Stimulated activated CD4-positive, alpha-beta T cell treated with anti-CD3 and anti-CD28 coated beads, Interleukin-15, amount 100 ng/mL, for 1 hour (primary cell): ENCODE measurements at regions not wholly inside any gene's neighbourhood (a gene's known extent, or its start where the extent isn't known, plus 50 kb on each side); places are given as distances from the start of the nearest gene placed in this dataset.
"Not testable (repeated sequence)": the region's sequence is repeated elsewhere in the genome, so short reads cannot be mapped to it uniquely, and the experiment has no call there.

Source experiments
- DNase-seq, 2 donors: peaks; one replicate each; pipeline ENCODE4 v3.0.0-alpha.2; 2020; ENCODE audit warnings: low read depth in 1 of 2, low spot score in 1 of 2

DNA sequence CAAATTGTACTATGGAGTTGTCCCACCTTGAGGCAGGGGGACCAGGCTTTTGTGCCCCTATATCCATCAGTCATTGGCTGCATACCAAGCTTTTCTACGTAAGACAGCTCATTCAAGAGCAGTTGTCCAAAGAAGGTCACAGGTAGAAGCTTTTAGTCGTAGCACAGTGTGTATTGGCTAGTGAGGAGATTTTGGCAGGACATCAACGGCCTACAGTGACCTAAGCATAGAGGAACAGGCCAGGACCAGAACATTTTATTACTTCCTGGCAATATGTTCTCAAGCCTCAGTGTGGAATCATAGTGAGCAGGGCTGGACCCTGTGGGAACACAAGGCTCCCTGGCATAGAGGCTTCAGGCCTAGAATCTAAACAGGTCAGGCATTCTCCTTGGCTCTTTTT is 105.4 kb upstream of the ANKRD28 start:
- DNase-seq = no peak

DNA sequence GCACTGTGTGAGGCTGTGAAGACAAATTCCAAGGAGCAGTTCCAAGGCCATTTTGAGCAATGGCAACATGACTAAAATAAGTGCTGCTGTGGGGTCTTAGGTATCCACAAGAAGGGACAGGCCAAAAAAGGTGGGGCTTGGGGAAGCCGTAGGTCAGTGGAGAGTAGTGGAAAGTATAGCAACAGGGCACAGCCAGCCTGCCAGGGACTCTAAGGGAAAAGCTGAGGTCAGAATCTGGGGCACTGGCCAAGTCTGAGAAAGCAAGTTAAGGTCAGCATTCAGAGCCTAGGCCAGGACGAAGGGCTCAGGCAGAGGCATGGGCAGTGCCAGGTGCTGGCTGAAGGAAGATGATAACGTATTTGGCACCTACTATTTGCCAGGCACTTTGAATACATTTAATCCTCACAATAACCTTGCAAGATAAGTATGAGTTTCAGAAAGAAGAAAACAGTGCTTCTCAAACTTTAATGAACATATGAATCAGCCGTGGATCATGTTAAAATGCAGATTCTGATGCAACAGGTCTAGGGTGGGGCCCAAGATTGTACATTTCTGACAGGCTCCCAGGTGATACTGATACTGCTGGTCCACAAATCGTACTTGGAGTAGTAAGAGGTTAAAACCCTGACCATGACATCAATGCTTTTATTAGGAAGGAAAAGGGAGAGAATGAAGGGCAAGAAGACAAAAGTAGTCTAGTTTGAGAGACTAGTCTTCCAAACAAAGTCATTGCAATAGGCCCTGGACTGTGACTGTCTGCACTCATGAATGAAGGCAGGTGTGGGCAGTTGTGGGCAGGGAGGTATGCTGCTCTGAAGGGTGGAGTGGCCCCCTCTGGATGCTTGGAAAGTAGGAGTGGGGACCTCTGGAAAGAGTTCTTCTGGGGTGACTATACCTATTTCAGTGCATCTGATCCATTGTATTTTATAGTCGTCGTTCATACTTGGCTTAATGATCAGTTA is 106.3 kb upstream of the ANKRD28 start:
- DNase-seq = no peak

DNA sequence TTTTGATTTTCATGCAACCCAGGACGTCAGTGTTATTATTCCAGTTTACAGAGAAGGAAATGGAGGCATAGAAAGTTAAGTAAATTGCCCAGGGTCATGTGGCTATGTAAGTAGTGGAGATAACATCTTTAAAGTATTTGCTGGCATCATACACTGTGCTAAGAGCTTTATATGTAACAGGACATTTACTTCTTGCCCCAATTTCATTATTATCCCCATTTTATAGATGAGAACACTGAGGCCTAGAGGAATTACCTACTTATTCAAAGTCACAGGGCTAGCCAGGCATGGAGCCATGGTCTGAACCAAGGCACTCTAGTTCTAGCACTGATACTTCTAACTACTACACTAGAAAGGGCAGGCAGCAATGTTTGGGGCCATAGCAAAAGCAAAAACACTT is 107.3 kb upstream of the ANKRD28 start:
- no peak for DNase-seq

DNA sequence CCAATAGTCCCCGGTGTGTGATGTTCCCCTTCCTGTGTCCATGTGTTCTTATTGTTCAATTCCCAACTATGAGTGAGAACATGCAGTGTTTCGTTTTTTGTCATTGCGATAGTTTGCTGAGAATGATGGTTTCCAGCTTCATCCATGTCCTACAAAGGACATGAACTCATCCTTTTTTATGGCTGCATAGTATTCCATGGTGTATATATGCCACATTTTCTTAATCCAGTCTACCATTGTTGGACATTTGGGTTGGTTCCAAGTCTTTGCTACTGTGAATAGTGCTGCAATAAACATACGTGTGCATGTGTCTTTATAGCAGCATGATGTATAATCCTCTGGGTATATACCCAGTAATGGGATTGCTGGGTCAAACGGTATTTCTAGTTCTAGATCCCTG is 109.6 kb upstream of the ANKRD28 start:
- not testable (repeated sequence) for DNase-seq

DNA sequence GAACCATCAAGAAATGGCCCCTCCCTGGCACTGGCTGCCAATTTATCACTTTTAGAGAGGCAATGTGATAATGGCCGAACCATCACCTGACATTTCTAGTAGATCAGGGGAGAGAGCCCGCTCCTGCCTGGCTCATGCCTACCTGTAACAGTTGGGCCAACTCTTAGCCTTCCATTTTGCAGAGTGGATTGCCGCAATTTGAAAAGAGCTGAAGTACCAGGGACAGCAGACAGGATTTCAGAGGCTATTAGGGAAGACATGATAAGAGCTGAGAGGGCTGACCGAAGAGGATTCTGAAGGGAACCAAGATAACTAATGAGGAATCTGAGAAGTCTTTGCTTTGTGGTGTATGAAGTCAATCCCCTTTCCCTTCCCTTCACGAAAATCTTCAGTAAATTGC is 121.2 kb upstream of the ANKRD28 start:
- DNase-seq = no peak

DNA sequence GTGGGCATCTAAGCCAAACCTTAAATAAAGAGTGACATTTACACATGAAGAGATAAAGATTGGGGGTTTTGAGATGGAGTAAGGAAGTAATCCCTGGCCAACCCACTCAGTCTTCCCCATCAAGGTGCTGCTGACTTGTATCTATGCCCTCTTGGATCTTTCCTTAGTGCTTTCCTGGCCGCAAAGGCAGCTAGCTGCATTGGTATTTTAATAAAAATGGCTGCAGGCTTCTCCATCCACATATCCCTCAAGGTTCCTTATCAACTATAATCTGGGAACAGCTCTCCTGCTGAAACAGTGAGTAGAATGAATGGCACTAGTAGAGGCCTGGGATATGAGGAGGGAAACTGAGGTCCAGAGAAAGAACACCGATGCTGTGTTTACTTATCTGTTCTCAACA is 122.2 kb upstream of the ANKRD28 start:
- no peak for DNase-seq

DNA sequence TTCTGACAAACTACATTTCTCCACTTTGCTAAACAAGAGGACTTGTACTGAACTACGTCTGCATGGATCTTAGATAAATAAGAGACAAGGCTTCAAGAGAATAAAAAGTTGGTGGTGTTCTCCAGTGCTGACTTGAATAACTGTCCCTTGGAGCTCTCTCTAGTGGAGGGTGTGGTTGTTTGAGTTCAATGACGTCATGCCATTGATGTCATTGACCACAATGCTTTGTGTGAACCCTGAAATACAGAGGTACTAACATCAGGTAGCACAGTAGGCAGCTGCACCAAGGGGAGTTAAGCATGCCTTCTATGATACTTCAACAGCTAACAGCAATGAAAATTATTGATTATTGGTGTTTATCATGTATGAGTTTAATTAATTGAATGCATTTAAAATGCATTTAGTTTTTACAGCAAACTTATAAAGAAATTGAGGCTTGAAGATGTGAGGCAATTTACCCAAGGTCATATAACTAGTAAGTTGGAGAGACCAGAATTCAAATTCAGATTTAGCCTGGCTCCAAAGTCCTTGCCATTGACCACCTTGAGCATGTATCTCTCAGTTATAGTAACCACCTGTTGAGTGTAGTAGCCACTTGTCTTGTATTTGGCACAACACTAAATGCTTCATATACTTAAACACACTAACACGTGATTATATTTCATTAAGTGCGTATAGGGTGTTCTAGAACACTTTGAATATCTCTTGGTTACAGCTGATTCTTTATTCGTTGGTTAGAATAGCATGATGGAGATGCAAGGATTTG is 126.0 kb upstream of the ANKRD28 start:
- DNase-seq = no peak

DNA sequence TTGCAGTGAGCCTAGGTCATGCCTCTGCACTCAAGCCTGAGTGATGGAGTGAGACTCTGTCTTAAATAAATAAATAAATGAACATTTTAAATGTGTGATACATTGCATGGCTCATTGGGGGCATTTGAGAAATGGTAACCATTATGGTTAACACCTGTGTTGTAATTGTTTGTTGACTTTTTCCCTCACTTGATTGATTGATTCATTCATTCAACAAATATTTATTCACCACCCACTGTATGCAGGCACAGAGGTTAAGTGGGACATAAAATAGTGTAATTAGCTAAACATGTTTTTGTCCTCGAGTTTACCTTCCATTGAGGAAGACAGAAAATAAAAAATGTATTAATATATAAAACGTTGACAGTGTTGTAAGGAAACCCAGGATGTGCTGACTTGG is 127.1 kb upstream of the ANKRD28 start:
- DNase-seq = no peak

DNA sequence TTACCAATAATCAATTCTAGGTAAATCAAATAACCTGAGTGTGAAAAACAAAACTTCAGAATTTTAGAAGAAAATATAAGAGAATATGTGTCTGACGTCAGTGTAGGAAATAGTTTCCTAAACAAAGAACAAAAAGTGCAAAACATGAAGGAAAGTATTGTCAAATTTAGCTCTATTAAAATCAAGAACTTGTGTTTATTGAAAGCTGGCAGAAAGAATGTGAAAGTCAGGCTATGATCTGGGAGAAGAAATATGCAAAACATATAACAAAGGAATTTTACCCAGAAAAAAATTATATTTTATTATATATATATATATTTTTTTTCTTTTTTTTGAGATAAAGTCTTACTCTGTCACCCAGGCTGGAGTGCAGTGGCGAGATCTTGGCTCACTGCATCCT is 129.1 kb upstream of the ANKRD28 start:
- no peak for DNase-seq

DNA sequence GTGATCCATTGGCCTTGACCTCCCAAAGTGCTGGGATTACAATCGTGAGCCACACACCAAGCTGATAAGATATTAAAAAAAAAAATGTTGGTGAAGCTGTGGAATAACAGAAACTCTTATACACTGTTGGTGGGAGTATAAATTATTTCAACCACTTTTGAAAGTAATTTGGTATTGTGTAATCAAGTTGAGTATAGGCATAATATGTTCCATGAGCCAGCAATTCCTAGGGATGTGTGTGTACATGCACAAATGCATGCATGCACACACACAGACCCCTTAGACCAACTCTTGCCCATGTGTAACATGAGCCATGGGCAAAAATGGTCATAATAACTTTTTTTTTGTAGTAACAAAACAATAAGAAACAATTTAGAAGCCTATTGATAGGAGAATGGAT is 130.2 kb upstream of the ANKRD28 start:
- no peak for DNase-seq

DNA sequence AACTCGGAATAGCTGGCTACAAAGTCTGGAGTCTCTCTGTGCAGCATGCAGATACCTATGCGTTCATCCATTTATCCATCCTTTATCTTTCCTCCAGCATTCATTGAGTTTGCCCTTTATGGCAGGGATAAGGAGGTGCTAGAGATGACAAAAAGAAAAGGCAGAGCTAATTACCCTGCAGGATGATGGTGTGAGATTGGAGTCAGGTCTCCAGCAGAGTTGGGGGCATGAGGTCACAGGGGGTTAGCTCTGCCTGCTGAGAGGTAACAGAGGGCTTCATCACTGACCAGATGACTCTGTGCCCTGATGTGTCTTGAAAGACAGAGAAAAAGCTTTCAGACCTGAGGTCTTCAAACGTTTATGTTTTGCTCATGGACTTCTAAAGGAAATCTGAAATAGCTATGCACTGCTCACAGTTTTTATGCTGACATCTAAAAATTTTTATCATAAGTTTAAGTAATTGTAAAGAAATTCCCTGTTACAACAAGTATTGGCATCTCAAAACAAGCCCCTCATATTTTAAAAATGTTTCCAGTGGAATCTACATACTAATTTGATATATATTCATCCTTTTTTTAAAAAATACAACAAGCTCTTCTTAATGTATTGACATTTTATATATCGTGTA is 132.3 kb upstream of the ANKRD28 start:
- DNase-seq = no peak

DNA sequence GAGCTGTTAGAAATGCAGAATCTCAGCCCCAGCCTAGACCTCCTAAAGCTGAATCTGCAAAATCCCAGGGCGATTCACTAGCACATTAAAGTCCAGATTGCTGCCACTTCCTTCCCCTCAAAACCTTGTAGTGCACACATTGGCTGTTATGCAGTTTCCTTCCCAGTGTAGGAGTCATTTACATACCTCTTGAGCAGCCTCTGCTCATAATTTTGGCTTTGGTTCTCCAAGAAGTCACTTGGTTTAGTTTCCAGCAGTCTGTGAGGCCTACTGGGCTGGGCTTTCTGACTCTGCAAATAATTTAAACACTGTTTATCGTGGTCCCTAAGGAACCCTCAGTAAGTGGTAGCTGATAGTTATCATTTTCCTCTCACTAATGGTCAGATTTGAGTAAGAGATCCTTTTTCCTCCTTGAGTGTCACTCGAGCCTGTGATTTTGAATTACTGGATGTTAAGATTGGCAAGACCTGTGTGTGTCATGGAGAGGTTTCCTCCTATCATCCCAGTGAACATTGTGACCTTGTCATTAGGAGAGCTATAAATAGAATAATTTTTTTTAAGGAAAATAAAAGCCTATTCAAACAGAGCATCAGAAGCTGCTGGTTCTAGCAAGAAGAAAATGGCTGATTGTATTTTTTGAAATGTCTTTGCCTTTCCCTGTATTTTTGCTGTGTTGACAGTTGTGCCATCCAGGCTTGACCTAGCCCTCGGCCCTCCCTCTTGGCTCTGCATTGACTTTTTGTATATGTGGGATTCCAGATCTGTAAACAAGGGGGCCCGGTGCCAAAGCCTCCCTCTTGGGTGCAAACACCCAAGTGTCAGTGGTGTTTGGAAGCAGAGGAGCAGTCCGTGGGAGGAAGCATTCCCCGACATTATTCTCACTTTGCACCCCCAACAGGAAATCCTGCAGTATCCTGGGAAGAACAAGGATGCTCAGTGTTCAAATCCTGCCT is 134.8 kb upstream of the ANKRD28 start:
- DNase-seq = no peak

DNA sequence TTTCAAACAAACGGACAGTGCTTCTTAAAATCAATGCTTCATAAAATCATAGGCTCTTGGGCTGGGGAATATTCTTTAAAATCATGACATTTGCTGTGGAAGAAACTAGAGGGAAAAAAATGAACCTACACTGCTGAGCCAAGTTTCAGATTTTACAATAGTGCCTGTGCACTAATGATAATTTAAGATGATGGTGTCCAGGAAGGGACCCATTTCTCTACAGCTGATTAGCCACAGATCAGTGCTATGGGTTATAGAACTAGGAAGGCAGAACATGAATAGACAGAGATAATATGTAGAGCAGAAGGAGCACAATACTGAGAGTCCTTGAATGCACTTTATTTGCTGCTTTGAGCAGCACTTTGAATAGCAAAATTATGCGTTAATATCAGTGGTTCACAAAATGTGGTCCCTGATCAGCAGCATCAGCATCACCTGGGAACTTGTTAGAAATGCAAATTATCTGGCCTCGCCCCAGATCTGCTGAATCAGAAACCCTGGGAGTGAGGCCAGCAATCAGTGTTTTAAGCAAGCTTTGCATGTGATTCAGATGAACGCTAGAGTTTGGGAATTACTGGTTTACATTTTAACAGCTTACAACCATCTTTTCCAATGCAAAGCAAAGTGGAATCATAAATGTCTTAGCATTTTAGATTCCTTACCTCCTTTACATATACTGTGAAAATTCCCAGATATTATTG is 135.8 kb upstream of the ANKRD28 start:
- DNase-seq = no peak

DNA sequence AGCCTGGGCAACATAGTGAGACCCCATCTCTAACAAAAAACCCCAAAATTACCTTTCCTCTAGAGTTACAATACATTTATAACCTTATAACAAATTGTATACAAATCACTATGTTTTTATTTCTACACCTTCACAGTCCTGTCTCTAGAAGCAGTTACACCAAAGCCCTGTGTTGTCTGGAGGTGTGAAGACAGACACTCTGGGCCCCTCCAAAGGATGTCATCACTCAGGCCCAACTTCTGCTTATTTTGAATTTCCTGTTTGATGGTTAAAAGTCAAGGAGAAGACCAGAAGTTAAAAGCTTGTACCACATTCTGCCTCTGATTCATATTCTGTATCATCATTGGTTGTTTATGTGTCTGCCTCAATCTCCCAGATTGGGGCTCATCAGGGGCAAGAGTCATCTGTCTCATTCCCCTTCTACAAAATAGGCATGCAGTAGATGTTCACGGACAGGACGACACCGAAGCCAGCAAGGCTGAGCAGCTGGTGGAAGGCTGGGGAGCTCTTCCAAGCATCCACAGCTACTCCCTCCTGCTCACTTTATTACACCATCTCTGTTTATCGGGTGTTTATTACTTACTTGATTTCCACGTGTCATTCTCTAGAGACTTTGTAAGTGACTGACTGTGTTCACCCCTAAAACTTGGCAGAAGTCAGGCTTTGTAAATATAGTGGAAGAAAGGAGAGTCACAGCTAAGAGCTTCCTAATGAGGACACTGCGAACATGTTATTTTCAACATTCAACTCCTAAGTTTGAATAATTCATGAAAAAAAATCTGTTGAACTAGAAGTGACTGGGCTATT is 136.8 kb upstream of the ANKRD28 start:
- no peak for DNase-seq

DNA sequence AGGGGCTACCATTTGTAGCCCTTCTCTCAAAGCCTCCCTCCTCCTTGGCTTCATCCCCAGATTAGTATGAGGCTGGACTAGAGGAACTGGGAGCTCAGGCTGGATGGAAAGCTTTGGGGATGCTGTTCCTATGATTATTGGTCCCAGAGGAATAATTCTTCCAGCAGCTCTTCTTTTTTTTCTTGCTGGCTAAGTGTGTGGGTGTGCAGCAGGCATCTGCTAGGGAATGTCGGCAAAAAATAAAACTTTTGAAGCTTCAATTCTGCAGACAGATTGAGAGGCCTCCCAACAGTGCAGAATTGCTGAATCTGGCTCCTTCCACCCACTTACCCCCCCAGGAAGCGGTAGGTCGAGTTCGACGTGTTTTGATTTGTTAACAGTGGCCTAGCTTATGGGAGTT is 138.5 kb upstream of the ANKRD28 start:
- no peak for DNase-seq

DNA sequence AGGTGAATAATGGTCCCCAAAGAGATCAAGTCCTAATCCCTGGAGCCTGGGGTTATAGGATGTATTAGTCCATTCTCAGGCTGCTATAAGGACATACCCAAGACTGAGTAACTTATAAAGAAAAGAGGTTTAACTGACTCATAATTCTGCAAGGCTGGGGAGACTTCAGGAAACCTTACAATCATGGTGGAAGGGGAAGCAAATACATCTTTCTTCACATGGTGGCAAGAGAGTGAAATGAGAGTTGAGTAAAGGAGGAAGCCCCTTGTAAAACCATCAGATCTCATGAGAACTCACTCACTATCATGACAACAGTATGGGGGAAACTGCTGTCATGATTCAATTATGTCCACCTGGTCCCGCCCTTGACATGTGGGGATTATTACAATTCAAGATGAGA is 142.9 kb upstream of the ANKRD28 start:
- no peak for DNase-seq

DNA sequence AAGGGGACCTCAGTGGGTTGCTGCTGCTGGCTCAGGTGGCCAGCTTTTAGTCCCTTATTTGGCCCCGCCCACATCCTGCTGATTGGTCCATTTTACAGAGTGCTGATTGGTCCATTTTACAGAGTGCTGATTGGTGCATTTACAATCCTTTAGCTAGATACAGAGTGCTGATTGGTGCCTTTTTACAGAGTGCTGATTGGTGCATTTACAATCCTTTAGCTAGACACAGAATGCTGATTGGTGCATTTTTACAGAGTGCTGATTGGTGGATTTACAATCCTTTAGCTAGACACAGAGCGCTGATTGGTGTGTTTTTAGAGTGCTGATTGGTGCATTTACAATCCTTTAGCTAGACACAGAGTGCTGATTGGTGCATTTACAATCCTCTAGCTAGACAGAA is 143.7 kb upstream of the ANKRD28 start:
- DNase-seq = not testable (repeated sequence)

DNA sequence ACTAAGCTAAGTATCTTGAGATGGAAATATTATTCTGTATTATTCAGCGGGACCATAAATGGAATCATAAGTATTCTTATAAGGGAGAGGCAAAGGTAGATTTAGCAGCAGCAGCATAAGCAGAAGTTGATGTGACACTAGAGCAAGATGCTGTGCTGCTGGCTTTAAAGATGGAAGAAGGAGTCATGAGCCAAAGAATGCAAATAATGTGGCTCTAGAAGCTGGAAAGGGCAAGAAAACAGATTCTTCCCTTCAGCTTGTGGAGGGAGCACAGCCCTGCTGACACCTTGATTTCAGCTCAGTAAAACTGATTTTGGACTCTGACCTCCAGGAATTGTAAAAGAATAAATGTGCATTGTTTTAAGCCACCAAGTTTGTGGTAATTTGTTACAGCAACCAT is 144.2 kb upstream of the ANKRD28 start:
- no peak for DNase-seq

DNA sequence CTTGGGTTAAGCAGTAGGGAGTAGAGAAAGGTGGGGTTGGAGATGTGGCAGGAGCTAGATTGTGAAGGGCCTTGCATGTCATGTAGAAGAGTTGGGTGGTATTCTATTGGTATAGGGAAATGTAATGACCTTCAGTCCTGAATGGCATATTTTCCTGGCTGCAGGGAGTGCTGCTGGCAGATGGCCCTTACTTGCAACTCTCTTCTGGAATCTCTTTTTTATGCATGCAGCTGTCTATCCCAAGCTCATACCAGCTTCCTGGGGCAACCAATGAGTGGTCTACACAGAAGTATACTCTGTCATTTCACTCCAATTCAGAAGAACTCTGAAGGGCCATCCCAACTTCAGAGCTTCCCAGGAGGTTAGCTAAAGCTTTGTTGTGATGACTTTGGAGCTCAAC is 144.7 kb upstream of the ANKRD28 start:
- DNase-seq = no peak
